ENCODE measurements at regions not wholly inside any gene's neighbourhood (a gene's known extent, or its start where the extent isn't known, plus 50 kb on each side); places are given as distances from the start of the nearest gene placed in this dataset.

GRCh38 chr18:52242711-52243110 is 97.3 kb upstream of the DCC start:
- RAD21 ChIA-PET (ENCODE audit: unreplicated experiment), result no interaction called here
- in situ Hi-C loops (cut with MboI) (no loop called here), intact Hi-C loops (cut with micrococcal nuclease; ENCODE audit: unreplicated experiment) (no loop called here)
- ATAC-seq (no peak), DNase-seq (ENCODE audit: low read depth, low spot score) (no peak), FAIRE-seq (no peak)
- Histone ChIP-seq H3K4me3 (no peak overlapping the region), H3K9ac (ENCODE audit: control insufficient read depth, insufficient read depth, low read length) (no peak overlapping the region), H4K20me1 (ENCODE audit: control insufficient read depth, insufficient read depth) (no peaks in the 10 kb centered on the region), H3K27ac (ENCODE audit: control insufficient read depth, insufficient read depth) (no peak overlapping the region), H2AFZ (ENCODE audit: control insufficient read depth, low read depth, low read length) (no peak overlapping the region), H3K4me2 (ENCODE audit: control insufficient read depth, insufficient read depth) (no peak overlapping the region), H3K36me3 (ENCODE audit: control insufficient read depth in 2 of 2, insufficient read depth in 2 of 2, low read length in 1 of 2) (no peaks in the 10 kb centered on the region), H3K27me3 (replicated peaks in 1 of 2; ENCODE audit: control insufficient read depth in 2 of 2, insufficient read depth in 2 of 2, low read length in 1 of 2) (no peaks in the 10 kb centered on the region), H3K9me3 (replicated peaks; ENCODE audit: control insufficient read depth, insufficient read depth, low read length) (no peaks in the 10 kb centered on the region; the same call in 2 of the 3 replicates), H3K79me2 (ENCODE audit: control insufficient read depth, insufficient read depth, low read length) (no peaks in the 10 kb centered on the region), H3K4me1 (ENCODE audit: control insufficient read depth, insufficient read depth, low read length) (no peaks in the 10 kb centered on the region)
- TF ChIP-seq HDAC2 (IDR thresholded peaks at IDR 0.05), result no peak
- TF ChIP-seq IKZF2 (IDR thresholded peaks at IDR 0.05), result no peak
- TF ChIP-seq JUNB (IDR thresholded peaks at IDR 0.05), result no peak
- no peak for TF ChIP-seq BCLAF1 (IDR thresholded peaks at IDR 0.05)
- TF ChIP-seq HDGF (IDR thresholded peaks at IDR 0.05), result no peak
- no peak for TF ChIP-seq RAD51 (IDR thresholded peaks at IDR 0.05)
- TF ChIP-seq SMARCA5 (IDR thresholded peaks at IDR 0.05), result no peak
- TF ChIP-seq FOXK2 (IDR thresholded peaks at IDR 0.05), result no peak
- no peak for TF ChIP-seq MYB (IDR thresholded peaks at IDR 0.05; ENCODE audit: borderline replicate concordance, low read depth, low read length)
- no peak for TF ChIP-seq PKNOX1 (IDR thresholded peaks at IDR 0.05)
- TF ChIP-seq NR2F1 (conservative IDR thresholded peaks at IDR 0.05), result no peak
- TF ChIP-seq TCF7 (IDR thresholded peaks at IDR 0.05; ENCODE audit: borderline replicate concordance), result no peak
- no peak for TF ChIP-seq ZBTB33 (IDR thresholded peaks at IDR 0.05)
- TF ChIP-seq ZBTB4 (CRISPR knock-in tag; IDR thresholded peaks at IDR 0.05), result no peak
- TF ChIP-seq CBX5 (IDR thresholded peaks at IDR 0.05; ENCODE audit: low read depth), result no peak
- TF ChIP-seq IRF4 (IDR thresholded peaks at IDR 0.05; ENCODE audit: low read depth, low read length), result no peak
- TF ChIP-seq BCL3 (IDR thresholded peaks at IDR 0.05; ENCODE audit: borderline replicate concordance, insufficient read depth, low read depth, low read length, poor library complexity, severe bottlenecking), result no peak
- POLR2A ChIA-PET, result no interaction called here
- 2% methylated on average over 2 of the region's 2 CpGs for WGBS (ENCODE audit: insufficient coverage, insufficient replicate concordance, low lambda C conversion rate, missing lambda C conversion rate)
- CTCF ChIA-PET, result interaction anchor here (0.9 kb wide), 1 partner anchor 13 kb away, joined by 3 read pairs; no protein-coding TSS in a partner anchor
- SMC1A ChIA-PET (ENCODE audit: uncharacterized antibody, unreplicated experiment), result interaction anchor here (1.1 kb wide), 1 partner anchor 8 kb away, joined by 3 read pairs; no protein-coding TSS in a partner anchor
- no TSS peak for BruUV-seq (replicated peaks)

All from GM12878 (cell line).